GM19372 (cell line): ENCODE measurements at regions not wholly inside any gene's neighbourhood (a gene's known extent, or its start where the extent isn't known, plus 50 kb on each side); places are given as distances from the start of the nearest gene placed in this dataset.
"Not testable (repeated sequence)": the region's sequence is repeated elsewhere in the genome, so short reads cannot be mapped to it uniquely, and the experiment has no call there.

Experiments used
- ATAC-seq: cut with Tn5 transposase; IDR thresholded peaks from one replicate; pipeline ENCODE4 v1.9.1; 2021; ENCODE audit warnings: mild to moderate bottlenecking, low read depth, moderate library complexity; ENCODE audit not compliant: unreplicated experiment

DNA sequence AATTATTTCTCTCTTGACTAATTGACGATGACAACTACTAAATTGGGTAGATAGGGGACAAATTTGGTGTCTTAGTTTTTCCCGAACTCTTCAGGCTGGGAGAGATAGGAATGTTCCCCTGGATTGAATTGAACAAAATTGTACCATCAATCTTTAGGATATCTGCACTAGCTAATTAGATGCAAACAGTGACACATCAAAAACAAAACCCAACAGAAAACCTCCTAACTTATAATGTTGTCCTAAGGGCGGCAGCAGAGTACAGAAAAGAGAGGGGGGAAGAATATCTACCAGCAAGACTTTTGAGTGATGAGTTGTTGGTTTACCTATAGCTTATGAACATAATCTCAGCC, 342.9 kb downstream of the INSIG2 start:
- ATAC-seq: no peak

DNA sequence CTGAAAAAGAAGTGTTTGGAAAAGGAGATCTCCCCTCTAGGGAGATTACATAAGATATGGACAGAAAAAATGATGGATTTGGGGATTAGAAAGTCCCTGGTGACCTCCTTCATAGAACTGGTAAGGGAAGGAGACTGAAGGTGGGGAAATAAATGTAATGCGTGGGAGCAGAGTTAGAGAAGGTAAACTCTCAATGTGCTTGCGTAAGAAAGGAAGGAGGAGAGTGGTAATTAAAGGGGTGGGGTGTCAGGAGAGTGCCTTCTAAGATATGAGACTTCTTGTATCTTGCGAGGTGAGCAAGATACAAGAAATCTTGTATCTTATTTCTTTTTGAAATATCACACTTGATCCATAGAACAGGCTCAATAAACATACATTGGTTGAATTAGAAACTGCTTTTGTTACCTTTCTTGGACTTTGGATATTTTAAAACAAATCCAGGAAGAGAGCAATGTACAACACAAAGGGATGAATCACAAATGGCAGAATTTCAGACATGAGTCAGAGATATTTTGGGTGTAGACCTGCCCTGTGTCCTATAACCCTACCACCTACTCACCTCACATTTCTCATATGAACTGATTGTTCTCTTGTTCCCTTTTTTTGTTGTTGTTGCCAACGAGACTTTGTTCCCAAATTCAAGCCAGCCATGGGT, 342.4 kb downstream of the INSIG2 start:
- no peak for ATAC-seq

DNA sequence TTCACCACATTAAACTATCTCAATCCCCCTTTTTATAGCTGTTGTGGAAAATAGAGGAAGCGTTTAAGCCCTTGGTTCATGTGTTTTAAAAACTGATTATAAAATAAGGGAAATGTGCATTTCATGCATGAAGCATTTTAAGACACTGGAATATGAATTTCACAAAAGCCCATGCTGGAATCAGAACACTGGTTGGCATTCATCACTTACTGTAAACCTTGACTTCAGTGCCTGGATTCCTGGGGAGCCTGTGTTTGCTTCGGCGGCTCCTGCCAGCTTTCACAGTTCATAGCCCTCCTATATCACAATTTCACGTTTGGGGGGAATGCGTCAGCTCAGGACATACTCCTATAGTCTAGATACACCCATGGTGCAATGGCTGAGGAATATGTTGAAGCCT, 336.9 kb downstream of the INSIG2 start:
- ATAC-seq: no peak

DNA sequence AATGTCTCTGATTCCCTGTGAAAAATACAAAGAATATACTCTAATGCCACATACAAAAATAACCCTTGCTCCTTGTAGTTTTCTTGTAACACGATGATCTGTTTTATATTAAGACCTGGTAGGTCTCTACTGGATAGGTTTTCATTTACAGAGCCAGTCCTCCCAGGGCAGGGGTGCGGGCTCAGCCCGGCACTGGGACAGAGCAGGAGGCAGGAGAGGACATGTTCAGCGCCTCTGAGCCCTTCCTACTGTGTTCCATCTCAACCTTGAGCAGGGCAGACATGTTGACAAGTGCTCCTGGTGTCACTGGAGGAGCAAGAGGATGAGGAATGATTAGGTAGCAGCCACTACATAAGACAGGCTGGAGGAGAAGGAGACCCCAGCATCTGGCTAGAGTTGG, 335.5 kb downstream of the INSIG2 start:
- ATAC-seq: no peak

DNA sequence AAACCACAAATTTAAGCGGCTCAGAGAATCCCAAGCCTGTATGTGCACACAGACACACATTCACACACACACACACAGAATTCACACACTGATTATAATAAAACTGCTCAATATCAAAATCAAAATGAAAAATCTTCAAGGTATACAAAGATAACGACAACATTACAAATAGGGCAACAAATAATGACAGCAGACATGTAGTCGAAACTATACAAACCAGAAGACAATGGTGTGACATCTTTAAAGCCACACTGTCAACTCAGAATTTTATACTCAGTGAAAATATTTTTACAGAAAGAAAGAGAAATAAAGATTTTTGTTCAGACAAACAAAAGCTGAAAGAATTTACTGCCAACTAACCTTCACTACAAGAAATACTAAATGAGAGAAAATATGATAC, 333.4 kb downstream of the INSIG2 start:
- no peak for ATAC-seq

DNA sequence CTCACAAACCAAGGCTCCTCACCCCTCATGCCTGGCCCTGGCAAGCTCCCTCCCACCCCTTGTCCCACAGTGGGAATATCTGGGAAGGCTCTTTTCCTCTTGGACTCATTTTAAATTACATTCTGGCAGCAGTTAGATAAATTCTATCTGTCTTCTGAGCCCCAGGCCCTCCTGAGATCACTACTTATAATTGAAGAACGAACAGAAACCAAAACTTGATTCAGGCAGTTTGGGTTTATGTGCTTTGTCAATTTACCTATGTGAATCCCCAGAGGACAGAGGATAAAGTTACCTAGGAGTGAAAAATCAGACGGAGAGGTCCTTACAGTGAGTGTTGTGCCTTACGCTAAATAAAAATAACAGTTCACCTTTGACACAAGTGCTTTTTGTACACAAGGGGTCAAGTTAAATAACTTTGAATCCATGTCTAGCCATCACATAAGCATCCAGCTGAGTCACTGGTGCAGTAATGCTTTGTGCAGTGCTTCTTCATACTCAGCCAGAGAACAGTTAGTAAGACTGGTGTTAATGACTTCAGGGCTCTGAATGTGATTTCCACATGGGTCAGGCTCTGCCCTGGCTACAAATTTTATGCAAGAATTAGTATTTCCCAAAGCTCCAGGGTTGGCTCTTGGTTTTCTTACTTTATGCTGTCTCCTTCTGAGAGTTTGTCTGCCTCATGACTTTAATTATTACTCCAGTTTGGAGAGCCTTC, 329.3 kb downstream of the INSIG2 start:
- ATAC-seq: no peak

DNA sequence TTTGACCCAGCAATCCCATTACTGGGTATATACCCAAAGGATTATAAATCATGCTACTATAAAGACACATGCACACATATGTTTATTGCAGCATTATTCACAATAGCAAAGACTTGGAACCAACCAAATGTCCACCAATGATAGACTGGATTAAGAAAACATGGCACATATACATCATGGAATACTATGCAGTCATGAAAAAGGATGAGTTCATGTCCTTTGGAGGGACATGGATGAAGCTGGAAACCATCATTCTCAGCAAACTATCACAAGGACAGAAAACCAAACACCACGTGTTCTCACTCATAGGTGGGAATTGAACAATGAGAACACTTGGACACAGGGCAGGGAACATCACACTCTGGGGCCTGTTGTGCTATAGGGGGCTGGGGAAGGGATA, 326.9 kb downstream of the INSIG2 start:
- not testable (repeated sequence) for ATAC-seq

DNA sequence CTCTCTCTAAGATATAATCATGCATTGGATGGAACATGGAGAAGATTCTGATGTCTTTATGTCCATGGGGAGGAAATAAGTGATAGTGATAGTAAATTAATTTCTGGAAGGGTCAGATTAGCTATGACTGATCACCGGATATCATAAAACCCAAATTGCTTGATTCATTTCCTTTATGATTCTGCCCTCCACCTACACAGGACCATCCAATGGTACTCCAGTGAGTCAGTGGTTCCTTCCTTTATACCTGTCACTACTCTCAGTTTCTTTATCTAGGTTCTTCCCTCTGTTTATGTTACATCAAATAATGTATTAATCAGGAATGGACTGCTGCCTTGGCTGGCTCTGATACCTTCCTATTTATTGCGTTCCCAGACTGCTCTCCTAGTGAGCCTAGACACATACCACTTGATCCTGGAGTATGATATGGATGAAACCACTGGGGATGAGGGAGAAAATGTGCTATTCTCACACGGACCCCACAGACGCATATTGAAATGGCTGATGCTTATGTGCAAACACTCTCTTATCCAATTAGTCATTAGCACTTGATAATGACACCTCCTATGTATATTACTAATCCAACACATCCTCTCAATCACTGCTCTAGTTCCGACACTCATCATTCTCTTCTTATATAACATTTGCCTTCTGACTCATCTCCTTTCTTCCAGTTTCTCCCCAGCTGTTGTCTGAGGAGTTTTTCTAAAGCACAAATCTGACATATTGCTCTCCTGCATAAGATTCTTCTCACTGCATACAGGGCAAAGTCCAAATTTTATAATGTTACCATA, 315.6 kb downstream of the INSIG2 start:
- no peak for ATAC-seq

DNA sequence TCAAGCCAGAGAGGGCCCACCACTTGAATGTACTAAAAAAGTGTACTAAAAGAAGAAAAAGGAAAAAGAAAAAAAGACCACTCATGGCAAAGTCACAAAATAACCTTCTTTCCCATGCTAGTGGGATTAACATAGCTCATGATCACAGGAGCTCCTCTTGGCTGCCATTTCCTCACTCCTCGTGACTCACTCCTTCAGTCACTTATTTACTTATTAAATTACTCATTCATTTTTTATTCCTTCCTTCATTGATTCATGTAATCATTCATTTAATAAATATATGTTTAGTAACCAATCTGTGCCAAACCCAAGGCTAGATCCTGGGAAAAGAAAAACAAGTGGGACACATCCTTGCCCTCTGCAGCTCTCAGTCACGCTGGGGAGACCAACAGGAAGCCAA, 300.5 kb downstream of the INSIG2 start:
- ATAC-seq: no peak

DNA sequence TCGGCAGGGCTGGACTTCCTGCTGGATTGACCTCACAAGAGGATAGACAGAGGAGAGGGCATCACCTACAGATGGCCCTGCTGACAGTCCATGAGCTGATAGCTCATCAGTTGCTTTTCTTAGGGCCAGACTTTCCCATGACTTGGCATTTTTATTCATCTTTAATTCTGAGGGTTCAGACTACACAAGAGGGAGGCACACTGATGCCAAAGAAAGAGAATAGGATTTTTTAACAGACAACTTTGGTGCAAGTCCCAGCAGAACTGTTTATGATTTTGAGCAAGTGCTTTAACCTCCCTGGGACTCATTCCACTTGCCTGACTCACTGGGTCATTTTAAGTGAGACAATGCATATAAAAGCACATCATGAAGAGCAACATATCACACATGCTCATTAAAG, 299.2 kb downstream of the INSIG2 start:
- ATAC-seq: no peak

DNA sequence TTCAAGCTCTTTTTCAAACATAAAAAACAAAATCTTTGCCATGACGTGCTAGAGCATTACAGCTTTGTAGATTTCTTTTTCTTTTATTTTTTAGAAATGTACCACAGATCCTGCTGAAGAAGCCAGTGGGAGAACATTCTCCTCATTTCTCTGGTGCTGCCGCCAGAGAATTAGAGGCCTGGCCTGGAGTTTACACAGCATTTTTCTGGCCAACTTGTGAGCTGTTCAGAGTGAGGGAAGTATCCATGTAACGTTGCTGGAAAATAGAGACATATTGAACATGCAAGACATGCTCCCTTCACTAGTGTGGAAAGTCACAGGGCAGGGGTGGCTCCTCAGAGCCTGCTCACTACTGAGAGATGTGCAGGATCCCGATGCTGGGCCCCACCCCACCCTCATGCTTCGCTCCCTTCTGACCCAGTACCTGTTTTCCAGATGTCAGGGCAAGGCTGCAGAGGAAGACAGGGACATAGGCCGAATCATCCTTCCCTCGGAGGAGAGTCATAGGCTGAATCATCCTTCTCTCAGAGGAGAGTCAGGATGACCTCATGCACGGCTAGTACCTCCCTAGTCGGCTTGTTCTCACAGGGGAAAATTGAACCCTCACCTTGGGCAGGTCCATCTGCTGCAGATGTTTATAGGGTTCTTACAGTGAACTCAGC, 298.5 kb downstream of the INSIG2 start:
- ATAC-seq: no peak

DNA sequence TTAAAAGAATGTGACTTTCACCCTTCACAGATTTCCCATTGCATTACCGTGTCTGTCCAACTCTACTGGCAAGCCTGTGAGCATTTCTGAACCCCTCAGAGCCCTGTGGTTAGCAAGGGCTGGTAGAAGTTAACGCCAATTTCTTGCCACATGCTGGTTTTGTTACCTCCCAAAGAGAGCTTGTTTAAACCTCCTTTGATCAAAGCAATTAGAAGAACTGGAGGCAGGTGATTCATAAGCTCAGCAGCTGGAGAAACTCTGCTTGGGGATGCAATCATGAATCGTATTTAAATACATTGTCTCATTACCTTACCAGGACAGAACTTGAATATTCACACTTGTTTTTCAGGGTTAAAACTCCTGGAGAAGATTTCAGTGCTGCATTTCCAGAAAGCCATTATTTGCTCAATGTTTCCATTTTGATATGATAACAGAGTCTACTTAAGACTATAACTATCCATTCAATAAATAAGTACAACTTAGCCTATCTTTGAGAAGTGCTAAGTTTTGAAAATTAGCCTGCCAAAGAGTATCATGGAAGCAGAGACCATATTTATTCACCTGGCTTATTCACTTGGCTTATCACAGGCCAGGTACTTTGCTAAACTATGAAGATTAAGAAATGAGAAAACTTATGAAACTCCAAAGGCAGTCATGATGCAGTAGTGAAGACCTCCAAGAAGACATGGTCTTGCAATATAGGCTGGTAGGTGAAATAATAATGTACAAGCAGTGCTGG, 292.8 kb downstream of the INSIG2 start:
- no peak for ATAC-seq

DNA sequence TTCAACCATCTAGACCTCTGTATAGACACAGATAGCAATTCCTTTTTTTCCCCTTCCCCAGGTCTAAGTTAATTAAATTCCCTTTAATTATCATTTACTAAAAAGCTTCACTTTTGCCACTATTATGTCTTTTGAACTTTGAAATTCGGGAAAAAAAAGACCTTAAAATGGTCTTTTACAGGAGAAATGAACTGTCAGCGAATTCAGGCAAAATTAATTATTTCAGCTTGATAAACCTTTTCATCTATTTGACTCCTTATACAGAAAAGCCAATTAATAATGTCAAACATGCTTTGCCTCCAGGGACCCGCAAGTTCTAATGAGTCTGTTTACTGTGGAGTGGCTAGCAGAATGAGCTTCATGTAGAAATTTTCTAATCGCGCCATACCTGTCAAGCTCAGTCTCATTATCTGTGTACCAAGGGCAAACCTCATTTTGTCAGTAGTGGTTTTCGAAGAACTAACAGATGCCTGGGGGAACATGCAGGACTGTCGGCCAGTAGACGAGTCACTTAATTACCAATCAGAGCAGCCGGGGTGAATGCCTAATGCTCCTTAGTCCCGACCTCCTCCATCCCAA, 287.7 kb downstream of the INSIG2 start:
- ATAC-seq: no peak

DNA sequence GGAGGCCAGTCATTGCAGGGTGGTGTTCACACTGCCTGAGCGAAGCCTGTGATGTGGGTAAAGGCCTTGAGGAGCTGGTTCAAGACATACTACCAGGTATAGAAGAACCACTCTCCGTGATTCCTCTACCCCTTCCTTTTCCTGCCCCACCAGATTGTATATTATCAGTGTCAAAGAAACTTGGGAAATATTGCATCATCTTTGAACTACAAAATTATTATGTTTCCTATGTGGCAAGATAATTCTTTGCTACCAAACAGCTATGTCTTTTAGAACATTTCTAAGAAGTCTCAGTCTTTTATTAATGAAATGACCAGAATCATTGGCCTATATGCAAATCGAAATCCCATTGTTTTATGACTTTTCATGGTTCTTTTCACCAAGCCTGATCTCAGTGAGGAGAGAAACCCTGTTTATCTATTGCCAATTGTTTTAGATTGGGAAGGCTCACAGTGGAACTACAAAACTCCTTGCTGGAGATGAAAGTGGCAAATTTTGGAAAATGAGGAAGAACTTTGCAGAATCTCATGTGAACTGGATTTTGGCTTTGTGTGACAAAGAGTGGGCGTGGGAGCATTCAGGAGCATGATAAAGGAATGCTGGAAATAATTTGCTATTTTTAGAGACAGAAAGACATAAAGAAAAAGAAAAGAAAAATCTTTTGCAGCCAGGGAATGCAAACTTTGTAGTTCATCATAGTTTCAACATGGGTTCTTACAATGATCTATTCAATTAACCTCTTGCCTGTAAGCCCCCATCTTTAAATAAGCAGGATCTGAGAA, 286.9 kb downstream of the INSIG2 start:
- no peak for ATAC-seq

DNA sequence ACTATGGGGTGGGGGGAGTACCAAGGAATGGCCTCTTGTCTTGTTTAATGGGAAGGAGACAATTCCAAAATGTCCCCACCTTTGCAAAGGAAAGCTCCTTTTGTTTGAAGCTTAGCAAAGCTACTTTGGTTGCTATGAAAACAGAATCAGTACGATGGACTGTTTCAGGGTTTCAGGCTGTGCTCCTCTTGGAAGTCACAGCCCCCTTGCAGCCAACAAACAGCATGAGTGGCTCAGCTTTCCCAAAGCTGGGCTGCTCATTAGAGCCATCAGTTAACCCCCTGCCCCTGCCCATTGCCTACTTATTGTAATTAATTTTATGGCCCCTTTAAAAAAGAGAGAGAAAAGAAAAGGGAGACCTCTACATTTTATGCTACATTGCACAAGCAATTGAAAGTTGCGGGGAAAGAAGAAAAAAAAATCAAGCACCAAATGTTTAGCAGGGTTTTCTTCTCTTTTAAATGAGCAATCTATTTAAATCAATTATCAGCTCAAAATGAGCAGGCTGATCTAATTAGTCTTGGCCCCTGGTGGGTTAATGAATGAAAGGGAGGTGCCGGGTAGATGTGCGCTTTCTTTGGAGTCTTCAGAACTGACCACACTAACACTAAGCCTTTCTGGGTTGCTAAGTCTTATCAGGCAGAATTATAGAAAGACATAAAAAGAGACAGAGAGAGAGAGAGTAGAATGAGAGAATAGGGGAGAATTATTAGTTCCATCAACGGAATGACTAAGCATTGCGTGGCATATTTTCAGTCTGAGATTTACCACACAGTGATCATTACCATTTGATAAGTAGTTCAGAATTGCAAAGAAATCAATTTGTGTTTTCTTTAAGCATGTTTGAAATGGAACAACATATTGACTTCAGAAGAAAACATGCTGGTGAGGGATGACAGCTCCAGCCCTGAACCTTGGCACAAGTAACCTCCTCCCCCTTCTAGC, 284.9 kb downstream of the INSIG2 start:
- no peak for ATAC-seq

DNA sequence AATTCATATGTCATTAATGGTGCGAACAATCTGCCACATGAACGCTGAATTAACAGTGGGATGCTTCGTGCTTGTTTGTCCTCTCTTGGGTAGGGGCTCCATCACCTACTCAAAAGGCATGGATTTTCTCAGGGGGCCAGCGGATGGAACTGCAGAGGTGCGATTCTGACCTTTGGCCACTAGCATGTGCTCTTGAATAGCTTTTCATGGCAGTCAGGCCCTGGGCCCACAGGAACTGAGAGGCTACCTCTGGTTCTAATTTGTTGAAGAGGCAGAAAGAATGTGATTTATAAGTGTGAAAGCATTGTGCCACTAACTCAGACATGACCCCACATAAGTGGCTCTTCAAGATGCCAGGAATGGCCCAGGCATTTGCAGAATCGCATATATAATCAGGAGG, 283.2 kb downstream of the INSIG2 start:
- ATAC-seq: no peak

DNA sequence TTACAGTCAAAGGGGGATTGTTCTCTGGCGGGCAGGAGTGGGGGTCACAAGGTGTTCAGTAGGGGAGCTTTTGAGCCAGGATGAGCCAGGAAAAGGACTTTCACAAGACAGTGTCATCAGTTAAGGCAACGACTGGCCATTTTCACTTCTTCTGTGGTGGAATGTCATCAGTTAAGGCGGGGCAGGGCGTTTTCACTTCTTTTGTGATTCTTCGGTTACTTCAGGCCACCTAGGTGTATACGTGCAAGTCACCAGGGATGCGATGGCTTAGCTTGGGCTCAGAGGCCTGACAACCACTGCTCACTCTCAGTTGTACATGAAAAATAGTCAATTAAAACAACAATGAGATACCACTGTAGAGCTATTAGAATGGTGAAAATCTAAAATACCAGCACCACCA, 281.2 kb downstream of the INSIG2 start:
- not testable (repeated sequence) for ATAC-seq

DNA sequence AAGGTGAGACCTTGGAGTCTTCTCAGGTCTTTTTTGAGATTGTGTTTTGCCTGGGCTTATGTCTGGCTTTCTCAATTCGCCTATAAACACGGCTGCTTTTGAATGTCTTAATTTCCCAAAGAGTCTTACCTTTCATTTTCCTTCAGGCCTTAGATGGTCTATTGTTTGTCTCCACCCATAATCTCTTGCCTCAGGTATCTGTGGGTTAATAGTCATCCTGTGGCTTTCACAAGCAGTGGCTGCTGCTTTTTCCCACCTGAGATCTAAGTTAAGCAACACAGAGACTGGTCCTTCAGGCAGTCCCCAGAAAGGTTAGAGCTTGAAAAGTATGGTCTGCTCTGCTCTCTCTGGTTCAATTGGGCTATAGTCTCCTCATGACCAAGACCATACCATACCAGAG, 275.3 kb downstream of the INSIG2 start:
- no peak for ATAC-seq
